ENCODE measurements at regions not wholly inside any gene's neighbourhood (a gene's known extent, or its start where the extent isn't known, plus 50 kb on each side); places are given as distances from the start of the nearest gene placed in this dataset.

DNA sequence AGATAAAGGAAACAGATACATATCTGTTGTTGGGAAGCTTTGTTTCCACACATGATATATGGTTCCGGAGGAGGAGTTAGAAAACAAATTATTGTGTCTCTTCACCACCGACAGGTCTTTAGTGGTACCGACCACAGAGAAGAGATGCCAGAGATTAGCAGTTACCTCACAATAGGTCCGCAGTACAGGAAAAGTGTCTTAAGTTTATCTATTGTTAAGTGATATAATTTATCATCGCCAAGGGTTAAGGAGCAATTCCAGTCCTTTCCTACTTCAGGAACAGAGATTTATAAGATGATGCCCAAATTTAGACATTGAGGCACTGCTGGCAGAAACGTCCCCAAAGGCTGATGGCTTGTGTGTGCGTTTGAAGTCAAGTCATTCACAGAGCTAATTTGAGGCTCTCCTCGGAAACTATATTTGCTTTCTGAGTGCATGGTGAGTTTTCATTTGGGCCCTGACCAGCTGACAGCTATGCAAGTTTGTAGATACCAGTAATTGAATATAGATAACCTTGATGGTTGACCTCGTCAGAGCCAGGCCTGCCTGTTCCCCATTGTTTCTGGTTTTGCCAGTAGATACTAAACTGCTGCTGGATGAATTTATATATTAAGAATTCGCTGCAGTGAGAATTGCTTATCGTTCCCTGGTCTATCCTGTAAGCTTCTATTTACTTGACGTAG is 196.4 kb upstream of the IRX3 start:
- H3K27me3 ChIP-seq (ENCODE audit: insufficient read depth, low read depth, severe bottlenecking) = no peaks in the 10 kb centered on the region

DNA sequence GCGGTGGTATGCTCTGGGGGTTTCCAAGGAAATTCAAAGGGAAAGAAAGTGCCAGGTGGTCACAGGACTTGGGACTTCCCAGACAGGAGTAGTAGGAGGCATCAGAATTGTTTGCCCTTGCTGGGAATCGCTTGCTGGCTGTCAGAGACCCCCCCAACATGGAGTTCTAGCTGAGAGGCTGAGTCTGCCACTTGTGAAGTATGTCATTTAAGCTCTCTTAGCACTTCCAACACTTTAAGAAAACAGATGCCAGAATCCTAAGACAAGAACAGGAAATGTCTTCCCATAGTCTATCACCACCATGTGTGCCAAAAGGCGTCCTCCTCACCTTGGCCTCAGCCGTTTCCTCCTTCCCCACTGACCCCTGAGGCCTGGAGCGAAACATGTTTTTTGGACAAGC is 193.8 kb upstream of the IRX3 start:
- H3K36me3 ChIP-seq = no peaks in the 10 kb centered on the region
- no peak for DNase-seq
- no peaks in the 10 kb centered on the region for H3K27me3 ChIP-seq (ENCODE audit: insufficient read depth, low read depth, severe bottlenecking)
- TF ChIP-seq, protein P1, sequence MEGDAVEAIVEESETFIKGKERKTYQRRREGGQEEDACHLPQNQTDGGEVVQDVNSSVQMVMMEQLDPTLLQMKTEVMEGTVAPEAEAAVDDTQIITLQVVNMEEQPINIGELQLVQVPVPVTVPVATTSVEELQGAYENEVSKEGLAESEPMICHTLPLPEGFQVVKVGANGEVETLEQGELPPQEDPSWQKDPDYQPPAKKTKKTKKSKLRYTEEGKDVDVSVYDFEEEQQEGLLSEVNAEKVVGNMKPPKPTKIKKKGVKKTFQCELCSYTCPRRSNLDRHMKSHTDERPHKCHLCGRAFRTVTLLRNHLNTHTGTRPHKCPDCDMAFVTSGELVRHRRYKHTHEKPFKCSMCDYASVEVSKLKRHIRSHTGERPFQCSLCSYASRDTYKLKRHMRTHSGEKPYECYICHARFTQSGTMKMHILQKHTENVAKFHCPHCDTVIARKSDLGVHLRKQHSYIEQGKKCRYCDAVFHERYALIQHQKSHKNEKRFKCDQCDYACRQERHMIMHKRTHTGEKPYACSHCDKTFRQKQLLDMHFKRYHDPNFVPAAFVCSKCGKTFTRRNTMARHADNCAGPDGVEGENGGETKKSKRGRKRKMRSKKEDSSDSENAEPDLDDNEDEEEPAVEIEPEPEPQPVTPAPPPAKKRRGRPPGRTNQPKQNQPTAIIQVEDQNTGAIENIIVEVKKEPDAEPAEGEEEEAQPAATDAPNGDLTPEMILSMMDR (IDR thresholded peaks at IDR 0.05; ENCODE audit: low read depth, low read length) = no peak
- H3K9me3 ChIP-seq (ENCODE audit: severe bottlenecking) = no peaks in the 10 kb centered on the region
- no peak overlapping the region for H3K4me3 ChIP-seq (ENCODE audit: low read depth, low read length)
- H3K27ac ChIP-seq = no peak overlapping the region

More for the DNA sequence above, 196.4 kb upstream of the IRX3 start:
- TF ChIP-seq, protein P1 (IDR thresholded peaks at IDR 0.05; ENCODE audit: low read depth, low read length) = no peak
- no peaks in the 10 kb centered on the region for H3K9me3 ChIP-seq (ENCODE audit: severe bottlenecking)
- no peaks in the 10 kb centered on the region for H3K36me3 ChIP-seq
- no peak overlapping the region for H3K27ac ChIP-seq
- H3K4me3 ChIP-seq (ENCODE audit: low read depth, low read length) = no peak overlapping the region
- no peak for DNase-seq

DNA sequence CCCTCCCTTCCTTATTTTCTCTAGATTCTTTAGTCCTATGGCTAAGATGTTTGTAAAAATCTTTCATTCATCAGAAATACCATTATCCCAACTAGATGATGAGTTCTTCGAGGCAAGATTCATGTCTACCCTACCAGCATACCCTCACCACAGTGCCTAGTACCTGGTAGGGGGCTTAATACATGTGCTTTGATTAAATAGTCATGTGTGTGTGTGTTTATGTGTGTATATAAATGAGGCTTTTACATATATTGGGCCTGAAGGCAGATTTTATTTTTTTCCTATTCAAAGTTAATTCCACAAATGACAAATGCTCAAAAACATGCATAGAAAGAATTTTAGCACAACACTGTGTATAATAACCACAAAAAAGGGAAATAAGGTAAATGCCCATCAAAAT is 193.0 kb upstream of the IRX3 start:
- no peak for DNase-seq
- Histone ChIP-seq H3K27me3 (ENCODE audit: insufficient read depth, low read depth, severe bottlenecking) (no peaks in the 10 kb centered on the region), H3K9me3 (ENCODE audit: severe bottlenecking) (no peaks in the 10 kb centered on the region), H3K27ac (no peak overlapping the region), H3K4me3 (ENCODE audit: low read depth, low read length) (no peak overlapping the region), H3K36me3 (no peaks in the 10 kb centered on the region)
- TF ChIP-seq, protein P1 (IDR thresholded peaks at IDR 0.05; ENCODE audit: low read depth, low read length) = no peak

DNA sequence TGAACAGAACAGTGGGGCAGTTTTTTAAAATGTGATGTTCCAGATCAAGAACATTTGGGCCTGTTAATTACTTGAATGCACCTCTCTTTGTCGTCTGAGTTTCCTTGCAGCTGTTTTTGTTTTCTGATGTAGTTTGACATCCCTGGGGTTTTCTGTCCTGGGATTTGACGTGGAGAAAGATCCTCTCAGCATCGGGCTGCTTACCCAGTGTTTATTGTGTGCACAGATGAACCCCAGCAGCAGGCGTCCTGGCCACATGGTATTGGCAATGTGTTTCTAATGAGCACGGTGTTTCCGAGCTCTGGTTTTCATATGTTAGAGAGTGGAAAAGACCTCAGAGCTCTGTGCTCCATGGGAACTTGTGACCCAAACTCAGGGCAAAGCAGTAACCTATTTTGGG is 191.1 kb upstream of the IRX3 start:
- H3K27ac ChIP-seq = no peak overlapping the region
- TF ChIP-seq, protein P1 (IDR thresholded peaks at IDR 0.05; ENCODE audit: low read depth, low read length) = no peak
- no peaks in the 10 kb centered on the region for H3K9me3 ChIP-seq (ENCODE audit: severe bottlenecking)
- H3K27me3 ChIP-seq (ENCODE audit: insufficient read depth, low read depth, severe bottlenecking) = no peaks in the 10 kb centered on the region
- H3K36me3 ChIP-seq = no peaks in the 10 kb centered on the region
- no peak overlapping the region for H3K4me3 ChIP-seq (ENCODE audit: low read depth, low read length)
- no peak for DNase-seq

DNA sequence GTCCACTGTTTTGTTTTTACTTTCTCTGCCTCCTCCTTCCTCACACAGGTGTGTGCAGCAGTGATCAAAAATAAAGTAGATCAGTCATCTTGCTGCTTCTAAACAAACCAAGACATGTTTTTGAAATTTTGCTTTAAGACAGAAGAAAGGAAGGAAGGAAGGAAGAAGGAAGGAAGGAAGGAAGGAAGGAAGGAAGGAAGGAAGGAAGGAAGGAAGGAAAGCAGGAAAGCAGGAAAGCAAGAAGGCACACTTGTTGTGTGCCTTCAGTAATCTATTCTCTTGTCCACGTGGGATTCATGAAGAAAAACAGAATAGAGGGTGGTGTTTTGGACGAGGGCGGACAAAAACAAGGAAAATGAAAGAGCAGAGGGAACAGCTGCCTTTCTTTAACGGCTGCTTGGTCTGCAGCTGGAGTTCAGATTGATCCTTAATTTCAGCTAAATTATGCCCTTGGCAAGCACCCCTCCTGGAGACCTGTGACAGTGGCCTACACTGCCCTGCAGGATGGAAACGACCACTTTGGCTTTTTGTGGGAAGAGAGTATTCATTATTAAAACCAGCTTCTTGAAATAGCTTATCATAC is 188.5 kb upstream of the IRX3 start:
- Histone ChIP-seq H3K27ac (no peak overlapping the region), H3K4me3 (ENCODE audit: low read depth, low read length) (no peak overlapping the region), H3K27me3 (ENCODE audit: insufficient read depth, low read depth, severe bottlenecking) (no peaks in the 10 kb centered on the region), H3K36me3 (no peaks in the 10 kb centered on the region), H3K9me3 (ENCODE audit: severe bottlenecking) (no peaks in the 10 kb centered on the region)
- TF ChIP-seq, protein P1 (IDR thresholded peaks at IDR 0.05; ENCODE audit: low read depth, low read length) = no peak
- no peak for DNase-seq
